K562 (cell line): ENCODE measurements at regions not wholly inside any gene's neighbourhood (a gene's known extent, or its start where the extent isn't known, plus 50 kb on each side); places are given as distances from the start of the nearest gene placed in this dataset.

ENCODE experiments used
- CTCF ChIP-seq, 3 experiments: IDR thresholded peaks in 2 of 3; conservative IDR thresholded peaks in 1 of 3; 2 replicates each; pipeline ENCODE4 v1.5.1; 2011 to 2012; ENCODE audit warnings: low read length in 3 of 3, mild to moderate bottlenecking in 3 of 3, control low read depth in 2 of 3, improper control_type of control experiment in 1 of 3, inconsistent platforms in 1 of 3, low read depth in 1 of 3, mixed read lengths in 1 of 3, moderate library complexity in 1 of 3; ENCODE audit not compliant: insufficient read depth in 2 of 3
- EGR1 ChIP-seq: fragments of 450-650 bp; conservative IDR thresholded peaks from 2 replicates; pipeline ENCODE4 v1.6.1; 2017; ENCODE audit warnings: mild to moderate bottlenecking
- JUNB ChIP-seq: fragments of 450-650 bp; formaldehyde crosslinking; conservative IDR thresholded peaks from 2 replicates; pipeline ENCODE4 v1.4.0; 2020; ENCODE audit warnings: mild to moderate bottlenecking
- ZBTB1 ChIP-seq: sonication (generic); formaldehyde crosslinking; IDR thresholded peaks from 2 replicates; pipeline ENCODE4 v1.8.1; 2023; ENCODE audit warnings: missing genetic modification reagents, low read depth, mild to moderate bottlenecking, borderline replicate concordance
- ZNF282 ChIP-seq: sonication (generic); formaldehyde crosslinking; IDR thresholded peaks from 2 replicates; pipeline ENCODE4 v1.8.1; 2023; ENCODE audit warnings: missing genetic modification reagents

GRCh38 chr13:84025824-84026223 is 143.6 kb upstream of the SLITRK1 start:
- TF ChIP-seq JUNB (CRISPR knock-in tag) (no peak), ZNF282 (CRISPR knock-in tag) (no peak), EGR1 (no peak), CTCF (IDR thresholded peaks at IDR 0.05 in 2 of 3, conservative IDR thresholded peaks at IDR 0.05 in 1 of 3; ENCODE audit: insufficient read depth in 2 of 3, low read depth in 1 of 3, low read length in 3 of 3) (no peak), ZBTB1 (CRISPR knock-in tag) (no peak)
